Activated T-helper 17 cell treated with anti-CD3 and anti-CD28 coated beads, Interleukin-2, amount 50 U/mL, for 72 hours (primary cell): ENCODE measurements at regions not wholly inside any gene's neighbourhood (a gene's known extent, or its start where the extent isn't known, plus 50 kb on each side); places are given as distances from the start of the nearest gene placed in this dataset.
"Not testable (repeated sequence)": the region's sequence is repeated elsewhere in the genome, so short reads cannot be mapped to it uniquely, and the experiment has no call there.

ENCODE experiments used
- ATAC-seq: fragments of 150-1000 bp; cut with Tn5 transposase; replicated peaks from 2 replicates; pipeline ENCODE4 v1.10.0; 2021; ENCODE audit warnings: mild to moderate bottlenecking, moderate library complexity
- H3K27ac Mint-ChIP-seq: one replicate; pipeline ENCODE4 v1.8.0; 2022; ENCODE audit warnings: mixed read lengths
- H3K27me3 Mint-ChIP-seq: one replicate; pipeline ENCODE4 v1.8.0; 2022; ENCODE audit warnings: mixed read lengths
- H3K36me3 Mint-ChIP-seq: one replicate; pipeline ENCODE4 v1.8.0; 2022; ENCODE audit warnings: low read depth, mild to moderate bottlenecking, mixed read lengths
- H3K4me1 Mint-ChIP-seq: one replicate; pipeline ENCODE4 v1.8.0; 2022; ENCODE audit warnings: mixed read lengths
- H3K4me3 Mint-ChIP-seq: one replicate; pipeline ENCODE4 v1.8.0; 2022; ENCODE audit warnings: mild to moderate bottlenecking, mixed read lengths
- H3K9me3 Mint-ChIP-seq: one replicate; pipeline ENCODE4 v1.8.0; 2022; ENCODE audit warnings: mixed read lengths

- ATAC-seq, result no peak
- no peak overlapping the region for H3K27ac Mint-ChIP-seq
- H3K4me3 Mint-ChIP-seq, result no peak overlapping the region
- no peaks in the 10 kb centered on the region for H3K4me1 Mint-ChIP-seq
- H3K36me3 Mint-ChIP-seq, result no peaks in the 10 kb centered on the region
- no peaks in the 10 kb centered on the region for H3K27me3 Mint-ChIP-seq
- H3K9me3 Mint-ChIP-seq, result peaks cover 11% of the 10 kb centered on the region
Measured at GRCh38 chr3:118231578-118231977, 803.1 kb downstream of the IGSF11 start.

GRCh38 chr3:118239253-118239652, 795.4 kb downstream of the IGSF11 start:
- H3K36me3 Mint-ChIP-seq, result no peaks in the 10 kb centered on the region
- H3K9me3 Mint-ChIP-seq, result peaks cover 3% of the 10 kb centered on the region
- no peaks in the 10 kb centered on the region for H3K27me3 Mint-ChIP-seq
- ATAC-seq, result no peak
- no peaks in the 10 kb centered on the region for H3K4me1 Mint-ChIP-seq
- H3K4me3 Mint-ChIP-seq, result no peak overlapping the region
- H3K27ac Mint-ChIP-seq, result no peak overlapping the region

- ATAC-seq, result no peak
- H3K4me1 Mint-ChIP-seq, result no peaks in the 10 kb centered on the region
- H3K27me3 Mint-ChIP-seq, result no peaks in the 10 kb centered on the region
- H3K27ac Mint-ChIP-seq, result no peak overlapping the region
- H3K4me3 Mint-ChIP-seq, result no peak overlapping the region
- H3K36me3 Mint-ChIP-seq, result no peaks in the 10 kb centered on the region
- H3K9me3 Mint-ChIP-seq, result peaks cover 3% of the 10 kb centered on the region
Measured at GRCh38 chr3:118244761-118245160, 789.9 kb downstream of the IGSF11 start.

GRCh38 chr3:118245312-118245711, 789.3 kb downstream of the IGSF11 start:
- Mint-ChIP-seq H3K27ac (no peak overlapping the region), H3K9me3 (peaks cover 3% of the 10 kb centered on the region), H3K36me3 (no peaks in the 10 kb centered on the region), H3K4me3 (no peak overlapping the region), H3K4me1 (no peaks in the 10 kb centered on the region), H3K27me3 (no peaks in the 10 kb centered on the region)
- no peak for ATAC-seq

- peaks cover 10% of the 10 kb centered on the region for H3K9me3 Mint-ChIP-seq
- H3K4me3 Mint-ChIP-seq, result not testable (repeated sequence)
Measured at GRCh38 chr3:118258850-118259249, 775.8 kb downstream of the IGSF11 start.

GRCh38 chr3:118262800-118263402, 771.7 kb downstream of the IGSF11 start:
- Mint-ChIP-seq H3K36me3 (no peaks in the 10 kb centered on the region), H3K27me3 (no peaks in the 10 kb centered on the region), H3K9me3 (peaks cover 8% of the 10 kb centered on the region), H3K27ac (no peak overlapping the region), H3K4me3 (no peak overlapping the region), H3K4me1 (no peaks in the 10 kb centered on the region)
- no peak for ATAC-seq

More at GRCh38 chr3:118258850-118259249, 775.8 kb downstream of the IGSF11 start:
- not testable (repeated sequence) for ATAC-seq, H3K27me3 Mint-ChIP-seq, H3K27ac Mint-ChIP-seq, H3K36me3 Mint-ChIP-seq, H3K4me1 Mint-ChIP-seq

- no peak overlapping the region for H3K4me3 Mint-ChIP-seq
- no peak overlapping the region for H3K27ac Mint-ChIP-seq
- H3K9me3 Mint-ChIP-seq, result peaks cover 12% of the 10 kb centered on the region
- no peaks in the 10 kb centered on the region for H3K4me1 Mint-ChIP-seq
- no peaks in the 10 kb centered on the region for H3K36me3 Mint-ChIP-seq
- no peaks in the 10 kb centered on the region for H3K27me3 Mint-ChIP-seq
- ATAC-seq, result no peak
Measured at GRCh38 chr3:118267588-118267987, 767.1 kb downstream of the IGSF11 start.

GRCh38 chr3:118269537-118270125, 765.0 kb downstream of the IGSF11 start:
- Mint-ChIP-seq H3K4me1 (no peaks in the 10 kb centered on the region), H3K27me3 (no peaks in the 10 kb centered on the region), H3K27ac (no peak overlapping the region), H3K9me3 (peaks cover 5% of the 10 kb centered on the region), H3K4me3 (no peak overlapping the region), H3K36me3 (no peaks in the 10 kb centered on the region)
- no peak for ATAC-seq

- Mint-ChIP-seq H3K4me3 (no peak overlapping the region), H3K9me3 (peaks cover 4% of the 10 kb centered on the region), H3K36me3 (no peaks in the 10 kb centered on the region), H3K27me3 (no peaks in the 10 kb centered on the region), H3K4me1 (no peaks in the 10 kb centered on the region), H3K27ac (no peak overlapping the region)
- ATAC-seq, result no peak
Measured at GRCh38 chr3:118272991-118273390, 761.7 kb downstream of the IGSF11 start.

- Mint-ChIP-seq H3K27ac (no peak overlapping the region), H3K36me3 (no peaks in the 10 kb centered on the region), H3K9me3 (peaks cover 8% of the 10 kb centered on the region), H3K4me3 (no peak overlapping the region), H3K27me3 (no peaks in the 10 kb centered on the region), H3K4me1 (no peaks in the 10 kb centered on the region)
- no peak for ATAC-seq
Measured at GRCh38 chr3:118277814-118278213, 756.8 kb downstream of the IGSF11 start.

- no peaks in the 10 kb centered on the region for H3K9me3 Mint-ChIP-seq
- no peaks in the 10 kb centered on the region for H3K4me1 Mint-ChIP-seq
- no peaks in the 10 kb centered on the region for H3K27me3 Mint-ChIP-seq
- H3K27ac Mint-ChIP-seq, result no peak overlapping the region
- H3K4me3 Mint-ChIP-seq, result no peak overlapping the region
- no peaks in the 10 kb centered on the region for H3K36me3 Mint-ChIP-seq
- ATAC-seq, result no peak
Measured at GRCh38 chr3:118292841-118293240, 741.8 kb downstream of the IGSF11 start.

GRCh38 chr3:118298133-118298532, 736.5 kb downstream of the IGSF11 start:
- Mint-ChIP-seq H3K4me3 (no peak overlapping the region), H3K36me3 (no peaks in the 10 kb centered on the region), H3K27ac (no peak overlapping the region), H3K27me3 (no peaks in the 10 kb centered on the region), H3K9me3 (no peaks in the 10 kb centered on the region), H3K4me1 (no peaks in the 10 kb centered on the region)
- ATAC-seq, result no peak

- peaks cover 6% of the 10 kb centered on the region for H3K9me3 Mint-ChIP-seq
- no peaks in the 10 kb centered on the region for H3K4me1 Mint-ChIP-seq
- no peaks in the 10 kb centered on the region for H3K27me3 Mint-ChIP-seq
- ATAC-seq, result no peak
- no peaks in the 10 kb centered on the region for H3K36me3 Mint-ChIP-seq
- H3K4me3 Mint-ChIP-seq, result no peak overlapping the region
- no peak overlapping the region for H3K27ac Mint-ChIP-seq
Measured at GRCh38 chr3:118304557-118304956, 730.1 kb downstream of the IGSF11 start.

GRCh38 chr3:118332699-118333098, 701.9 kb downstream of the IGSF11 start:
- H3K36me3 Mint-ChIP-seq, result no peaks in the 10 kb centered on the region
- no peak overlapping the region for H3K4me3 Mint-ChIP-seq
- no peaks in the 10 kb centered on the region for H3K4me1 Mint-ChIP-seq
- no peak for ATAC-seq
- H3K27me3 Mint-ChIP-seq, result no peaks in the 10 kb centered on the region
- no peak overlapping the region for H3K27ac Mint-ChIP-seq
- H3K9me3 Mint-ChIP-seq, result peaks cover 14% of the 10 kb centered on the region

- Mint-ChIP-seq H3K36me3 (no peaks in the 10 kb centered on the region), H3K4me3 (no peak overlapping the region), H3K27ac (no peak overlapping the region), H3K9me3 (peaks cover 10% of the 10 kb centered on the region), H3K27me3 (no peaks in the 10 kb centered on the region), H3K4me1 (no peaks in the 10 kb centered on the region)
- ATAC-seq, result no peak
Measured at GRCh38 chr3:118337649-118338048, 697.0 kb downstream of the IGSF11 start.
